ENCODE measurements at regions not wholly inside any gene's neighbourhood (a gene's known extent, or its start where the extent isn't known, plus 50 kb on each side); places are given as distances from the start of the nearest gene placed in this dataset.

DNA sequence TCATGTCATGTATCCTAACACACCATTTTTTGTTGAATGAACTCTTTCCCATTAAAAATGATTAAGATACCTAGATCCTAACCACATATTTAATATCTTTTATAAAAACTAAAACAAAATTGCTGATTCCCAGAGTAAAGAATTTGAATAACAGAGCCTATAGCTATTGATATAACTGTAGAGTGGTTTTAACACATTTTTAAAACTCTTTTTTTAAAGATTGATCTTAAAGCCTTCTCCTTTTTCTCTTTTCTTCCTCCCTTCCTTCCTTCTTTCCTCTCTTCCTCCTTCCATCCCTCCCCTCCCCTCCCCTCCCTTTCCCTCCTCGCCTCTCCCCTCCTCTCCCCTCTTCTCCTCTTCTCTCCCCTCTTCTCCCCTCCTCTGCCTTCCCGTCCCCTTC is 605.4 kb upstream of the FZD8 start:
- no peak overlapping the region for H3K56ac ChIP-seq (ENCODE audit: extremely low read depth, insufficient read depth, low read length)
- H3K9me1 ChIP-seq (ENCODE audit: insufficient read depth, low read length): no peaks in the 10 kb centered on the region
- H2AK9ac ChIP-seq (replicated peaks; ENCODE audit: low read depth, low read length, poor library complexity): no peak overlapping the region
- H3K4me1 ChIP-seq (ENCODE audit: control insufficient read depth, insufficient read depth, low read length): peaks cover 2% of the 10 kb centered on the region
- no peak overlapping the region for H2BK15ac ChIP-seq (ENCODE audit: low read depth, low read length)
- H3K18ac ChIP-seq (ENCODE audit: low read depth, low read length): peak overlapping the region; percentile 83
- TF ChIP-seq, protein P1, sequence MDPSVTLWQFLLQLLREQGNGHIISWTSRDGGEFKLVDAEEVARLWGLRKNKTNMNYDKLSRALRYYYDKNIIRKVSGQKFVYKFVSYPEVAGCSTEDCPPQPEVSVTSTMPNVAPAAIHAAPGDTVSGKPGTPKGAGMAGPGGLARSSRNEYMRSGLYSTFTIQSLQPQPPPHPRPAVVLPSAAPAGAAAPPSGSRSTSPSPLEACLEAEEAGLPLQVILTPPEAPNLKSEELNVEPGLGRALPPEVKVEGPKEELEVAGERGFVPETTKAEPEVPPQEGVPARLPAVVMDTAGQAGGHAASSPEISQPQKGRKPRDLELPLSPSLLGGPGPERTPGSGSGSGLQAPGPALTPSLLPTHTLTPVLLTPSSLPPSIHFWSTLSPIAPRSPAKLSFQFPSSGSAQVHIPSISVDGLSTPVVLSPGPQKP (IDR thresholded peaks at IDR 0.05; ENCODE audit: borderline replicate concordance, low read depth, low read length): no peak
- no peak for TF ChIP-seq POLR2A (IDR thresholded peaks at IDR 0.05; ENCODE audit: low read depth, low read length)
- no peak for TF ChIP-seq MXI1 (IDR thresholded peaks at IDR 0.05; ENCODE audit: borderline replicate concordance, low read depth, low read length)
- TF ChIP-seq RFX5 (IDR thresholded peaks at IDR 0.05; ENCODE audit: low read depth, low read length): no peak
- H4K91ac ChIP-seq (ENCODE audit: insufficient read depth, low read depth, low read length): no peak overlapping the region
- H3K27ac ChIP-seq (ENCODE audit: insufficient read depth, low read length): no peak overlapping the region
- H3K23ac ChIP-seq (ENCODE audit: low read depth, low read length): no peak overlapping the region
- H3K14ac ChIP-seq (replicated peaks; ENCODE audit: low read depth, low read length): no peak overlapping the region
- no peak overlapping the region for H2BK20ac ChIP-seq (ENCODE audit: low read depth, low read length)
- CTCF ChIA-PET: no interaction called here
- no TSS peak for BruUV-seq (replicated peaks)
- H2BK120ac ChIP-seq (ENCODE audit: low read depth, low read length): no peak overlapping the region; the same call in 1 of the 2 replicates
- POLR2A ChIA-PET (ENCODE audit: unreplicated experiment): no interaction called here
- H4K5ac ChIP-seq (ENCODE audit: low read depth, low read length): no peak overlapping the region; the same call in 1 of the 2 replicates
- H3K4ac ChIP-seq (ENCODE audit: low read depth, low read length): no peak overlapping the region
- dilution Hi-C loops (cut with HindIII; ENCODE audit: low sequenced_read_pairs, unreplicated experiment): no loop called here
- H3K36me3 ChIP-seq (ENCODE audit: control insufficient read depth, insufficient read depth, low read length): no peaks in the 10 kb centered on the region
- no peak for ATAC-seq (ENCODE audit: low read depth)
- H3K4me3 ChIP-seq (ENCODE audit: insufficient read depth, low read depth, low read length): no peak overlapping the region
- H2AK5ac ChIP-seq (ENCODE audit: low read depth, low read length): peak overlapping the region; percentile 47; the same call in 1 of the 2 replicates
- intact Hi-C loops (cut with micrococcal nuclease): no loop called here
- no peak overlapping the region for H2AFZ ChIP-seq (replicated peaks; ENCODE audit: low read length, poor library complexity)
- WGBS, 2 experiments (ENCODE audit: extremely low coverage in 2 of 2, insufficient read length in 1 of 2): 33% methylated on average over 1 of the region's 2 CpGs; no CpG with 5 or more reads in 1 of the 2 experiments
- no peak for DNase-seq
- H3K27me3 ChIP-seq (ENCODE audit: control insufficient read depth, insufficient read depth, low read length): no peaks in the 10 kb centered on the region
- H4K8ac ChIP-seq (ENCODE audit: low read depth in 2 of 2, low read length in 2 of 2): no peak overlapping the region
- no peak overlapping the region for H3K9ac ChIP-seq (ENCODE audit: low read depth, low read length)
- H2BK5ac ChIP-seq (ENCODE audit: low read depth, low read length, poor library complexity, severe bottlenecking): no peak overlapping the region
- no peaks in the 10 kb centered on the region for H3K9me3 ChIP-seq (ENCODE audit: control insufficient read depth, insufficient read depth, low read length)
- no peak overlapping the region for H3K4me2 ChIP-seq (ENCODE audit: low read depth, low read length)
- in situ Hi-C loops (cut with MboI; ENCODE audit: low sequenced_read_pairs): no loop called here
- no peaks in the 10 kb centered on the region for H3K79me1 ChIP-seq (ENCODE audit: low read depth in 1 of 2, low read length in 2 of 2)
- H4K20me1 ChIP-seq (ENCODE audit: insufficient read depth, low read length): no peaks in the 10 kb centered on the region

Measured in IMR-90 (cell line).